ENCODE measurements at regions not wholly inside any gene's neighbourhood (a gene's known extent, or its start where the extent isn't known, plus 50 kb on each side); places are given as distances from the start of the nearest gene placed in this dataset.

DNA sequence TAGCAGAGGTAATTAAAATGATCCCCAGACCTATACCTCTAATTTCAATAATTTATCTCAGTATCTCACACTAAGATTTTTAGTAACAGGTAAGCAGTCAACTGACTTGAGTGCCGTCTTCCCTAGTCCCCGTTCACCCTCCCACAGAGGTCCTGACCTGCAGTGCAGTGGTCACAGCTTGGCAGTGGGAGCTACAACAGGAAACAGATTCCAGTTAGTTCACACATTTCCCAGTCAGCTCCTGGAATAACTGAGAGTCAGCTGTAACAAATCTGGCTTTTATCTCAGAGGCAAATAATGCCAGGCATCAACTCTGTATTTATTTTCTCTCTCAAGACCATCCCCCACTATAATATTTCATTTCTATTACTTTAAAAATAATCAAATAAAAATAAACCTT lies 308.2 kb downstream of the ATP23 start:
- Histone ChIP-seq H3K4me3 (ENCODE audit: insufficient read depth, low read depth, low read length) (no peak overlapping the region), H4K8ac (ENCODE audit: low read depth in 2 of 2, low read length in 2 of 2) (no peak overlapping the region), H2BK5ac (ENCODE audit: low read depth, low read length, poor library complexity, severe bottlenecking) (no peak overlapping the region), H3K14ac (replicated peaks; ENCODE audit: low read depth, low read length) (no peak overlapping the region), H4K20me1 (ENCODE audit: insufficient read depth, low read length) (no peaks in the 10 kb centered on the region), H3K9ac (ENCODE audit: low read depth, low read length) (no peak overlapping the region), H3K18ac (ENCODE audit: low read depth, low read length) (no peak overlapping the region; the same call in 1 of the 2 replicates), H3K56ac (ENCODE audit: extremely low read depth, insufficient read depth, low read length) (no peak overlapping the region), H3K36me3 (ENCODE audit: control insufficient read depth, insufficient read depth, low read length) (no peaks in the 10 kb centered on the region), H4K91ac (ENCODE audit: insufficient read depth, low read depth, low read length) (no peak overlapping the region), H2AK5ac (ENCODE audit: low read depth, low read length) (no peak overlapping the region), H3K23ac (ENCODE audit: low read depth, low read length) (no peak overlapping the region), H3K4me1 (ENCODE audit: control insufficient read depth, insufficient read depth, low read length) (no peaks in the 10 kb centered on the region), H3K4me2 (ENCODE audit: low read depth, low read length) (no peak overlapping the region), H2BK20ac (ENCODE audit: low read depth, low read length) (no peak overlapping the region), H2AK9ac (replicated peaks; ENCODE audit: low read depth, low read length, poor library complexity) (no peak overlapping the region), H3K4ac (ENCODE audit: low read depth, low read length) (no peak overlapping the region), H3K9me3 (ENCODE audit: control insufficient read depth, insufficient read depth, low read length) (no peaks in the 10 kb centered on the region), H2BK15ac (ENCODE audit: low read depth, low read length) (no peak overlapping the region), H2BK120ac (ENCODE audit: low read depth, low read length) (no peak overlapping the region), H4K5ac (ENCODE audit: low read depth, low read length) (no peak overlapping the region), H3K9me1 (ENCODE audit: insufficient read depth, low read length) (no peaks in the 10 kb centered on the region), H3K27ac (ENCODE audit: insufficient read depth, low read length) (no peak overlapping the region), H3K27me3 (ENCODE audit: control insufficient read depth, insufficient read depth, low read length) (no peaks in the 10 kb centered on the region), H3K79me1 (ENCODE audit: low read depth in 1 of 2, low read length in 2 of 2) (no peaks in the 10 kb centered on the region), H2AFZ (replicated peaks; ENCODE audit: low read length, poor library complexity) (no peak overlapping the region)
- ATAC-seq (ENCODE audit: low read depth) (no peak), DNase-seq (no peak)
- ChIA-PET POLR2A (ENCODE audit: unreplicated experiment) (no interaction called here), CTCF (no interaction called here)
- BruUV-seq (replicated peaks) = no TSS peak
- dilution Hi-C loops (cut with HindIII; ENCODE audit: low sequenced_read_pairs, unreplicated experiment) = no loop called here
- WGBS, 2 experiments (ENCODE audit: extremely low coverage in 2 of 2, insufficient read length in 1 of 2) = 29% methylated on average over 2 of the region's 2 CpGs; no CpG with 5 or more reads in 1 of the 2 experiments
- in situ Hi-C loops (cut with MboI; ENCODE audit: low sequenced_read_pairs) = no loop called here
- intact Hi-C loops (cut with micrococcal nuclease) = no loop called here
- TF ChIP-seq FOS (IDR thresholded peaks at IDR 0.05; ENCODE audit: low read depth, low read length) (no peak), MXI1 (IDR thresholded peaks at IDR 0.05; ENCODE audit: borderline replicate concordance, low read depth, low read length) (no peak), ELK1 (IDR thresholded peaks at IDR 0.05; ENCODE audit: borderline replicate concordance, low read depth, low read length) (no peak)
